Effector memory CD4-positive, alpha-beta T cell (primary cell): ENCODE measurements at regions not wholly inside any gene's neighbourhood (a gene's known extent, or its start where the extent isn't known, plus 50 kb on each side); places are given as distances from the start of the nearest gene placed in this dataset.

Experiments used
- DNase-seq, 3 donors: peaks; one replicate each; pipeline ENCODE4 v3.0.0-alpha.2; 2020
- H3K27ac ChIP-seq: 2 replicates; pipeline ENCODE4 v1.7.0; 2013; ENCODE audit warnings: mild to moderate bottlenecking, low read length, moderate library complexity; ENCODE audit not compliant: insufficient read depth, poor library complexity, severe bottlenecking
- H3K27me3 ChIP-seq: replicated peaks from 2 replicates; pipeline ENCODE4 v1.7.0; 2013; ENCODE audit warnings: mild to moderate bottlenecking, low read length; ENCODE audit not compliant: insufficient read depth, control insufficient read depth, poor library complexity, severe bottlenecking
- H3K36me3 ChIP-seq: 2 replicates; pipeline ENCODE4 v1.7.0; 2013; ENCODE audit warnings: mild to moderate bottlenecking, low read length, moderate library complexity; ENCODE audit not compliant: control insufficient read depth, insufficient read depth
- H3K4me1 ChIP-seq: 2 replicates; pipeline ENCODE4 v1.7.0; 2013; ENCODE audit warnings: low read length, mild to moderate bottlenecking; ENCODE audit not compliant: control insufficient read depth, insufficient read depth, poor library complexity, severe bottlenecking
- H3K4me3 ChIP-seq: 2 replicates; pipeline ENCODE4 v1.7.0; 2013; ENCODE audit warnings: low read length, low read depth, mild to moderate bottlenecking; ENCODE audit not compliant: insufficient read depth, poor library complexity, severe bottlenecking
- H3K9me3 ChIP-seq: 2 replicates; pipeline ENCODE4 v1.7.0; 2013; ENCODE audit warnings: mild to moderate bottlenecking, low read length, moderate library complexity; ENCODE audit not compliant: control insufficient read depth

DNA sequence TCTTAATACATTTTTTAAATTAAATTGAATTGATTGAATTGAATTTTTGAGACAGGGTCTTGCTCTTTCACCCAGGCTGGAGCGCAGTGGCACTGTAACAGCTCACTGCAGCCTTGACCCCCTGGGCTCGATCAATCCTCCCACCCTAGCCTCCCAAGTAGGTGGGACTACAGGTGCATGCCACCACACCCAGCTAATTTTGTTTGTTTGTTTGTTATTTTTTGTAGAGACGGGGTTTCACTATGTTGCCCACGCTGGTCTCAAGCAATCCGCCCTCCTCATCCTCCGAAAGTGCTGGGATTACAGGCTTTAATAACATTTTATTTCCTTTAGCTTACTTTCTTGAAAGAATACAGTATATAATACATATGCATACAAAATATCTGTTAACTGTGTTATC, 226.9 kb downstream of the BUD13 start:
- Histone ChIP-seq H3K27ac (no peak overlapping the region), H3K9me3 (no peaks in the 10 kb centered on the region), H3K27me3 (no peaks in the 10 kb centered on the region), H3K36me3 (no peaks in the 10 kb centered on the region), H3K4me1 (no peaks in the 10 kb centered on the region), H3K4me3 (no peak overlapping the region)
- no peak for DNase-seq

DNA sequence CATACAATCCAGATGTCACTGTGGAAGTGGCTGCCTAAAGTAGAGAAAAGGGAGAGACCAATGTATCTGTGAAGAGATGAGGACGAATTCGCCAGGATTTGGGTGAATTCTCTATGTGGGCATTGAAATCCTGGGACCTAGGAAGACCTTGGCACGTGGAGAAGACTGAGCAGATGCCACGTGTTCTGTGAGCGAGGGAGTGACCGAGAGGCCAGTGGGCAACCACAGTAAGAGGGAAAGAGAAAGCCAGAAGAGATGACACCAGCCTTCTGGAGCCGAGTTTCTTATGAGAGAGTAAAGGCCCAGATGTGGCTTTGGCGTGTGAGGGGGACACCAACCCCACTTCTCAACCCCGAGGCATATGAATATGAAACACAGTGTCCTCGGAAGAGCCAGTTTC, 228.1 kb downstream of the BUD13 start:
- H3K27ac ChIP-seq: no peak overlapping the region
- no peaks in the 10 kb centered on the region for H3K36me3 ChIP-seq
- no peaks in the 10 kb centered on the region for H3K9me3 ChIP-seq
- no peak overlapping the region for H3K4me3 ChIP-seq
- no peaks in the 10 kb centered on the region for H3K4me1 ChIP-seq
- no peak for DNase-seq
- no peaks in the 10 kb centered on the region for H3K27me3 ChIP-seq

DNA sequence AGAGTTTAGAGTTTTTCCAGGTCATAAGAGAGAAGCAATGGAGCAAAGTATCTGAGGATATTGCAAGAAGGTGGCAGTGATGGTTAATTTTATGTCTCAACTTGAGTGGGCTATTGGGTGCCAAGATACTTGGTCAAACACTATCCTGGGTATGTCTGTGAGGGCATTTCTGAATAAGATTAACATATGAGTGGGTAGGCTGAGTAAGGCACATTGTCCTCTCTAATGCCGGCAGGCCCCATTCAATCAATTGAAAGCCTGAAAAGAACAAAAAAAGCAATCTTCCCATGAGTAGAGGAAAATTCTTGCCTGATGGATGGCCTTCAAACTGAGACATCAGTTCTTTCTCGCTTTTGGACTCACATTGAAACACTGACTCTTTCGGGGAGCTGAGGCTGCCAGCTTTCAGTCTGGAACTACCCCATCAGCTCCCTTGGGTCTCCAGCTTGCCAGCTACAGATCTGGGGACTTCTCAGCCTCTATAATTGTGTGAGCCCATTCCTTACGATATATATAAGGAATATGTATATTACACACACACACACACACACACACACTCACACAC, 228.8 kb downstream of the BUD13 start:
- H3K36me3 ChIP-seq: no peaks in the 10 kb centered on the region

DNA sequence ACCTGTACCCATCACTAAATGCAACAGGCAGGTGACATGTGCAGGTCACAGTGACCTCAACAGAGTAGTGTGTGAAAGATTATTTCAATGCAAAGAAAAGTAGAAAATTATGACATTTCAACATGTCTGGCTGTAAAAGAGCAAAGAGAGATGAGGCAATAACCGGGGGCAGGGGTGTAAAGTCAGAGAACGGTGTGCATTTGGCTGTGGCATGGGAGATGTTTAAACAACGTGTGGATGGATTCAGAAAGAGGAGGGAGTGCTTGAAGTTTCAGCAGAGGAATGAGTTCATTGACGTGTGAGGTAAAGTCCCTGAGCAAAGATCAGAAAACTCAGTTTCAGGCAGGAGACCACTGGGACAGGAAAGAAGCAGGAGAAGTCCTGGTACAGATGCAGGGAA, 229.7 kb downstream of the BUD13 start:
- no peak overlapping the region for H3K4me3 ChIP-seq
- no peaks in the 10 kb centered on the region for H3K4me1 ChIP-seq
- no peaks in the 10 kb centered on the region for H3K36me3 ChIP-seq
- no peak overlapping the region for H3K27ac ChIP-seq
- H3K27me3 ChIP-seq: no peaks in the 10 kb centered on the region
- DNase-seq: no peak
- no peaks in the 10 kb centered on the region for H3K9me3 ChIP-seq

More for the DNA sequence above, 228.8 kb downstream of the BUD13 start:
- H3K4me3 ChIP-seq: no peak overlapping the region
- no peaks in the 10 kb centered on the region for H3K27me3 ChIP-seq
- DNase-seq: no peak
- H3K9me3 ChIP-seq: no peaks in the 10 kb centered on the region
- H3K27ac ChIP-seq: no peak overlapping the region
- no peaks in the 10 kb centered on the region for H3K4me1 ChIP-seq

DNA sequence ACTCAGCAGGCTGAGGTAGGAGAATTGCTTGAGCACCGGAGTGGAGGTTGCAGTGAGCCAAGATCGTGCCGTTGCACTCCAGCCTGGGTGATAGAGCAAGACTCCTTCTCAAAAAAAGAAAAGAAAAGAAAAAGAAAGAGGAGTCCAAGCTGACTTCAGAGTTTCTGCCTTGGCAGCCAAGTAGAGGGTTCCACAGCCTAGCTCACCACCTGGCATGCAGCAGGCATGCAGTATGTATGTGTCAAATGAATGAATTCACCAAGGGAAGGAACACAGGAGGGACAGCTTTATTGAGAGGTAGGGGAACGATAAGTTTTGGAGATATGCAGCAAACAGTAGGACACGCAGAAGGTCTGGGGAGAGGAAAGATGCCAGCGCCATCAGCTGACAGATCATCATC, 230.4 kb downstream of the BUD13 start:
- Histone ChIP-seq H3K36me3 (no peaks in the 10 kb centered on the region), H3K4me3 (no peak overlapping the region), H3K4me1 (no peaks in the 10 kb centered on the region), H3K27me3 (no peaks in the 10 kb centered on the region), H3K9me3 (no peaks in the 10 kb centered on the region), H3K27ac (no peak overlapping the region)
- no peak for DNase-seq

DNA sequence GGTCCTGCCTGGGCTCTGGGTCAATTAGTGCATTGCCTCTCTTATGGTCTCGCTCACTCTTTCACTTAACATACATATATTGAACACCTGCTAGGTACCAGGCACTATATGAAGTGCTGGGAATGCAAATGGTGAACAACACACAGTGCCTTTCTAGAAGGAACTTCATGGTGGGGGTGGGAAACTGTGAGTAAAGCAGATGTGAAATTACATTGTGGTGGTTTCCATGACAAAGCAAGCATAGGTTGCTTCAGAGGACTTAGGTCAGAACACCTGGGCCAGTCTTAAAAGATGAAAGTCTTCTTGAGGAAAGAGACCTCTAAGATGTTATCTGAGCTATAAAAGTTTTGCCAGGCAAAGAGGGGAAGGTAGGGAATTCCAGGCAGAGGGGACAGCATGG, 231.3 kb downstream of the BUD13 start:
- Histone ChIP-seq H3K9me3 (no peaks in the 10 kb centered on the region), H3K27ac (no peak overlapping the region), H3K4me1 (no peaks in the 10 kb centered on the region), H3K4me3 (no peak overlapping the region), H3K27me3 (no peaks in the 10 kb centered on the region), H3K36me3 (no peaks in the 10 kb centered on the region)
- no peak for DNase-seq

DNA sequence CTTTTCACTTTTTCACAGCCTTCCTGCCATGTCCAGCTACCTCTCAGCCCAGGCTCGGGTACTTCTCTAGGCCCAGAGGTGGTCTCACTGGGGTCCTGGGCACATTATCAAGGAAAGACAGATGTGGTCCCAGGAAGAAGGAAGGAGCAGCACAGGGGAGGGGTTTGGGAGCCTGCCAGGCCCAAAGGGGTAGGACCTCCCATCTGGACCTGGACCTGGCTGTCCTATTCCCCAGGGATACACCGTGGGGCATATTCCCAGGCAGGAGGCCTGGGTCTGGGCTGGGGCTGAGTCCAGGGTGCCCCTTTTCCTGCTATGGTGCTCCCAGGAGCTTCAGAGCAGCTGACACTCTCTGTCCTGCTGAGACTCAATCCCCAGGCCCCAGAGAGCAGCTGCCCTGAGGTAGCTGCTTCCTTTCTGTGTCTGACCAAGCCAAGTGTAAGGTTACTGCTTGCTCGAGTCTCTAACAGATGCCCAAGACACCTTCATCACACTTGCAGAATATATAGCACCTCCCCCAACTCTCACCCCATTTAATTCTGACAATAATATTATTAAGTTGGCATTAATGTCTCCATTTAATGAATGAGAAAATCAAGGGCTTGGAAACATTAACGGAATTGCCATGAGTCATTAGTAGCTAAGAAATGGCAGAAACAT, 232.0 kb downstream of the BUD13 start:
- Histone ChIP-seq H3K36me3 (no peaks in the 10 kb centered on the region), H3K4me1 (no peaks in the 10 kb centered on the region), H3K27me3 (no peaks in the 10 kb centered on the region), H3K4me3 (no peak overlapping the region), H3K27ac (no peak overlapping the region), H3K9me3 (no peaks in the 10 kb centered on the region)
- DNase-seq: no peak

DNA sequence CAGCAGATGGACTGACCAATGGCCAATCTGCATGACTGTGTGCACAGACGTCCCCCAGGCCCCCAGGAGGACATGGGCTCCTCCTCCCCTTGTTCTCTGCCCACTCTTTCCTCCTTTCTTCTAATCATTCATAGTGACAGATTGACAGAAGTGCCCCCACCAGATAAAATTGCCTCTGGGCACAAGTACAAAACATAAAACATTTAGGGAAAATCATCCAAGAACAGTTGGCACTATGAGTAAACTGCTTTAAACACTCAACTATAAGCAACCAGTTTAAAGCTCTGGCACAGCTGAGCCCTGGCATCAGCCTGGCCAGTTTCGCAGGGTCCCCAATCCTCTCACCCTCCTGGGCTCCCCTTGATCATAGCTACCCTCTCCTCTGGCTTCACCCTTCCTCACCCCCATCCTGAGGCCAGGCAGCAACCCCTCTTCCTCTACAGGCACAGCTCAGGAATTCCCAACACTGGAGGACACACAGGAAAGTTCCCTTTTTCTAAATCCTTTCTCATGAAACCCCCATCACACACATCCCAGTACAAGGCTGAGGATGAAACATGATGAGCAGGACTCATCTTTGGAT, 232.9 kb downstream of the BUD13 start:
- H3K4me1 ChIP-seq: no peaks in the 10 kb centered on the region
- H3K27me3 ChIP-seq: no peaks in the 10 kb centered on the region
- H3K27ac ChIP-seq: no peak overlapping the region
- no peak overlapping the region for H3K4me3 ChIP-seq
- no peaks in the 10 kb centered on the region for H3K36me3 ChIP-seq
- H3K9me3 ChIP-seq: no peaks in the 10 kb centered on the region
- no peak for DNase-seq

DNA sequence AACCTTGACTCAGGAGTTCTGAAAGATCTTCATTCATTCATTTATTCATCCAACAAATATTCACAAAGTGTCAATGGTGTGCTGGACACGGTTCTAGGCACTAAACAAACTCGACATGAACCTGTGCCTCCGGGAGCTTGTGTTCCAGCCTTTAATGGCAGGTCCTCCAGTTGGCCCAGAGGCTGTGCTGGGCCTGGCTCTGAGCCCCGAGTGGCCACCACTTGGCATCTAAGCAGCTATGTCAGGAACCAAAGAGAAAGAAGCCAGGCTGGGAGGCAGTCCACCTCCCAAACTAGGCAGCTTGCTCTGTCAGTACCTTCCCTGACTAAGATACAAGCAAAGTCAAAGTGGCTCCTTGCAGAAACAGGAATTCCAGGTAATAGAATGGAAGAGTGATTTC, 233.6 kb downstream of the BUD13 start:
- Histone ChIP-seq H3K36me3 (no peaks in the 10 kb centered on the region), H3K4me3 (no peak overlapping the region), H3K4me1 (no peaks in the 10 kb centered on the region), H3K27ac (no peak overlapping the region), H3K27me3 (no peaks in the 10 kb centered on the region), H3K9me3 (no peaks in the 10 kb centered on the region)
- DNase-seq: no peak

DNA sequence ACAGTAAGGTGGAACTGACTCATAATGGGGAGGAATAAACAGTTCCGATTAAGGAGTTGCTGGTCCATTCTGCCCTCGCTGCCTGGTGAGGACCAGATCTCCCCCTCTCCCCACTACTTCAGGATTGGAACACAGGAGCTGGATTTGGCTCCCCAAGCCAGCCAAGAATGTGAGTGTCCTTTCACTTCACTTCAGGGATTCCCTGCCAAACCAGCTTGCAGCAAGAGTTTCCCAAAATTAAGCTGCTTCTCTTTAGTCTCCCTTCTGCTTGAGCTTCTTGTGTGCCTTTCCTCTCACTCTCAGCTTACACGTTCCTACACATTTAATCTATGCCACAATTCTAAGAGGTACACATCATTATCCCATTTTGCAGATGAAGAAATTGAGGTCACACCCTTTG, 234.1 kb downstream of the BUD13 start:
- no peak for DNase-seq
- H3K4me3 ChIP-seq: no peak overlapping the region
- no peaks in the 10 kb centered on the region for H3K36me3 ChIP-seq
- H3K27me3 ChIP-seq: no peaks in the 10 kb centered on the region
- no peak overlapping the region for H3K27ac ChIP-seq
- H3K4me1 ChIP-seq: no peaks in the 10 kb centered on the region
- H3K9me3 ChIP-seq: no peaks in the 10 kb centered on the region
